Left ventricle myocardium inferior (tissue), 1 donor: ENCODE measurements at regions not wholly inside any gene's neighbourhood (a gene's known extent, or its start where the extent isn't known, plus 50 kb on each side); places are given as distances from the start of the nearest gene placed in this dataset.

ENCODE experiments used
- DNase-seq: peaks from one replicate; pipeline ENCODE4 v3.0.0-alpha.2; 2020
- H3K27ac ChIP-seq: fragments of 200-600 bp; replicated peaks from 2 replicates; pipeline ENCODE4 v1.8.0; 2021
- H3K27me3 ChIP-seq: fragments of 200-600 bp; 2 replicates; pipeline ENCODE4 v1.8.0; 2021; ENCODE audit warnings: low read depth
- H3K36me3 ChIP-seq: fragments of 200-600 bp; 2 replicates; pipeline ENCODE4 v1.8.0; 2021
- H3K4me1 ChIP-seq: fragments of 200-600 bp; 2 replicates; pipeline ENCODE4 v1.8.0; 2021
- H3K4me3 ChIP-seq: fragments of 200-600 bp; 2 replicates; pipeline ENCODE4 v1.8.0; 2021; ENCODE audit warnings: mild to moderate bottlenecking, moderate library complexity
- H3K9me3 ChIP-seq: fragments of 200-600 bp; replicated peaks from 2 replicates; pipeline ENCODE4 v1.8.0; 2021
- intact Hi-C: fragments of 100-400 bp; cut with micrococcal nuclease; formaldehyde crosslinking; loops from one replicate; pipeline ENCODE4 v1.11.0; 2022
- TF ChIP-seq, protein P1 (sequence below): fragments of 200-600 bp; IDR thresholded peaks from 2 replicates; pipeline ENCODE4 v1.8.0; 2021; ENCODE audit warnings: antibody characterized with exemption, mild to moderate bottlenecking, borderline replicate concordance
- donor health status: DM: no; HTN: yes; CAD: no; lungs with severe emphysema.

DNA sequence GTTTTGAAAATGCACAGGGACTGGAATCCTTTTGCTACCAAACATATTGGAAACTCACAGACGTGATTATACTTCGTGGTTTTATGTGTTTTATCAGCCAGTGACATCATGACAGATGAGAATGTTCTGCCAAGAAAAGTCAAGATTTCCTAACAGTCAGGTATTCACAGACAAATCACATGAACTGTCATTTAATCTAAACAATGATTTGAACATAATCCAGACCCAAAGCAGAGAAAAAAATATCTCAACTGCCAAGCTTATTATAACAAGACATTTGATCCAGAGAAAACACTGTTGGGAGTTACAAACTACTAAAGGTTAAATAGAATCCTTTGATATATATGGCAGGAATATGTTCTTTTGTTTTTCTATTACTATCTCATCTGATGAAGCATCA, 635.9 kb upstream of the FRG1 start:
- DNase-seq: no peak
- Histone ChIP-seq H3K27me3 (no peaks in the 10 kb centered on the region), H3K36me3 (no peaks in the 10 kb centered on the region), H3K9me3 (no peaks in the 10 kb centered on the region), H3K4me3 (no peak overlapping the region), H3K27ac (no peak overlapping the region), H3K4me1 (no peaks in the 10 kb centered on the region)
- TF ChIP-seq, protein P1, sequence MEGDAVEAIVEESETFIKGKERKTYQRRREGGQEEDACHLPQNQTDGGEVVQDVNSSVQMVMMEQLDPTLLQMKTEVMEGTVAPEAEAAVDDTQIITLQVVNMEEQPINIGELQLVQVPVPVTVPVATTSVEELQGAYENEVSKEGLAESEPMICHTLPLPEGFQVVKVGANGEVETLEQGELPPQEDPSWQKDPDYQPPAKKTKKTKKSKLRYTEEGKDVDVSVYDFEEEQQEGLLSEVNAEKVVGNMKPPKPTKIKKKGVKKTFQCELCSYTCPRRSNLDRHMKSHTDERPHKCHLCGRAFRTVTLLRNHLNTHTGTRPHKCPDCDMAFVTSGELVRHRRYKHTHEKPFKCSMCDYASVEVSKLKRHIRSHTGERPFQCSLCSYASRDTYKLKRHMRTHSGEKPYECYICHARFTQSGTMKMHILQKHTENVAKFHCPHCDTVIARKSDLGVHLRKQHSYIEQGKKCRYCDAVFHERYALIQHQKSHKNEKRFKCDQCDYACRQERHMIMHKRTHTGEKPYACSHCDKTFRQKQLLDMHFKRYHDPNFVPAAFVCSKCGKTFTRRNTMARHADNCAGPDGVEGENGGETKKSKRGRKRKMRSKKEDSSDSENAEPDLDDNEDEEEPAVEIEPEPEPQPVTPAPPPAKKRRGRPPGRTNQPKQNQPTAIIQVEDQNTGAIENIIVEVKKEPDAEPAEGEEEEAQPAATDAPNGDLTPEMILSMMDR: no peak
- intact Hi-C loops: no loop called here

DNA sequence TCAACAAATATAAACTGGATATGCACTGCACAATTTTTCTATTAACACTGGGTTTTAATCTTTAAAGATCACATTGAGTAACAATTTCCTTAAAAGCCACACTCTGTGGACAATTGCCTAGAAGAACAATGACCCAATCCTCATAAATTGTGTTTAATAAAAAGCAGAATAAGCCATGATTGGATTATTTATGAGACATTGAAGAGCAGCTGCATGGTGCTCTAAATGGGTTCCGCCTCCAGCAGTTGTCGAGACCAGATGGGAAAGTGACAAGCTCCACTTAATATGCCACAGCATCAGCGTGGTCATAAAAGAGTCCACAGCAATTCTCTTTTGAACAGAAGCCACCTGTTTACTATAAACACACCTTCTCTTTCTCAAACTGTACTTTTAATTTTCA, 635.2 kb upstream of the FRG1 start:
- H3K36me3 ChIP-seq: no peaks in the 10 kb centered on the region
- no peaks in the 10 kb centered on the region for H3K27me3 ChIP-seq
- TF ChIP-seq, protein P1: no peak
- DNase-seq: no peak
- intact Hi-C loops: no loop called here
- H3K9me3 ChIP-seq: no peaks in the 10 kb centered on the region
- H3K4me1 ChIP-seq: no peaks in the 10 kb centered on the region
- H3K4me3 ChIP-seq: no peak overlapping the region
- no peak overlapping the region for H3K27ac ChIP-seq

DNA sequence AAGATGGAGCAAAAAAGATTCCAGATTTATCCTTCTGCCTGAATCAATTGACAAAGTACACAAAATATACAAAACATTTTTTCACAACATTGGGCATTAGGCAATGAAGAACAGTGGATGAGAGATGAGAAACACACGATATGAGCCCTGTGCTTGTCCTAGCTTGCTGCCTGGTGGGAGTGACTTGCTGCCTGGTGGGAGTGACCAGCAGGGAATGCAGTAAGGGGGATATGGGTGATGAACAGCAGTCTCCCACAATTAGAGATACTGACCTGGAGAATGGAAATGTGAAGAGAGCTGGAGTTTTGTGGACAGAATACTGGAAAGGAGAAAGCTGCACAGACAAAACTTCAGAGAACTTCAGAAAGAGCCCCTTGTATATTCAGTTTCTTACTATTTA, 629.4 kb upstream of the FRG1 start:
- H3K36me3 ChIP-seq: no peaks in the 10 kb centered on the region
- no peak for DNase-seq
- intact Hi-C loops: no loop called here
- no peak overlapping the region for H3K4me3 ChIP-seq
- H3K27ac ChIP-seq: no peak overlapping the region
- H3K4me1 ChIP-seq: no peaks in the 10 kb centered on the region
- TF ChIP-seq, protein P1: no peak
- H3K27me3 ChIP-seq: no peaks in the 10 kb centered on the region
- H3K9me3 ChIP-seq: no peaks in the 10 kb centered on the region

DNA sequence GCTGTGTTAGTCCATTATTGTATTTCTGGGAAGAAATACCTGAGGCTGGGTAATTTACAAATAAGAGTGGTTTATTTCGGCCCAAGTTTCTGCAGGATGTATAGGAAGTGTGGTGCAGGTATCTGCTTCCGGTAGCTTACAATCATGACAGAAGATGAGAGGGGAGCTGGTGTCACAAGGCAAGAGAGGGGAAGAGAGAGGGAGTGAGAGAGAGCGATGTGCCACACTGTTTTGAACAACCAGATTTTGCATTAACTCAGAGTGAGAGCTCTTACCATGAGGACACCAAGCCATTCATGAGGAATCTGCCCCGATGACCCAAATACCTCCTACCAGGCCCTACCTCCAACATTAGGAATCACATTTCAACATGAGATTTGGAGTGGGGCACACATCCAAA, 627.6 kb upstream of the FRG1 start:
- Histone ChIP-seq H3K4me1 (no peaks in the 10 kb centered on the region), H3K9me3 (no peaks in the 10 kb centered on the region), H3K27ac (no peak overlapping the region), H3K4me3 (no peak overlapping the region), H3K27me3 (no peaks in the 10 kb centered on the region), H3K36me3 (no peaks in the 10 kb centered on the region)
- intact Hi-C loops: no loop called here
- DNase-seq: no peak
- TF ChIP-seq, protein P1: no peak

DNA sequence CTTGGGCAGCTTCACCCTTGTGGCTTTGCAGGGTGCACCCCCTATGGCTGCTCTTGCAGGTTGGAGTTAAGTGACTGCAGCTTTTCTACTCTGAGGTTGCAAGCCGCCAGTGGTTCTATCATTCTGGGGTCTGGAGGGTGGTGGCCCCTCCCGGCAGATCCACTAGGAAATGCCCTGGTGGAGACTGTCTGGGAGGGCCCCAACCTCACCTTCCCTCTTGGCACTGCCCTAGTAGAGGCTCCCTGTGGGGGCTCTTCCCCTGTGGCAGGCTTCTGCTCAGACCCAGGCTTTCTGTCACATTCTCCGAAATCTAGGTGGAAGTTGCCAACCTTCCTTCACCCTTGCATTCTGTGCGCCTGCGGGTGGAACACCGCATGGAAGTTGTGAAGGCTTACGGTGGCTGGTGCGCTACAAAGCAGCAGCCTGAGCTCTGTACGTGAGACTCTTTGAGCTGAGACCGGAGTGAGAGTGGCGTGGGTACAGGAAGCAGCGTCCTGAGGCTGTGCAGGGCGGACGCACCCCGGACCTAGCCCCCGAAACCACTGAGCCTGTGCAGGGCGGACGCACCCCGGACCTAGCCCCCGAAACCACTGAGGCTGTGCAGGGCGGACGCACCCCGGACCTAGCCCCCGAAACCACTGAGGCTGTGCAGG, 626.7 kb upstream of the FRG1 start:
- H3K4me3 ChIP-seq: no peak overlapping the region
- TF ChIP-seq, protein P1: no peak
- no peak overlapping the region for H3K27ac ChIP-seq
- H3K27me3 ChIP-seq: no peaks in the 10 kb centered on the region
- H3K4me1 ChIP-seq: no peaks in the 10 kb centered on the region
- no peak for DNase-seq
- no peaks in the 10 kb centered on the region for H3K36me3 ChIP-seq
- intact Hi-C loops: no loop called here
- H3K9me3 ChIP-seq: peaks cover 9% of the 10 kb centered on the region

DNA sequence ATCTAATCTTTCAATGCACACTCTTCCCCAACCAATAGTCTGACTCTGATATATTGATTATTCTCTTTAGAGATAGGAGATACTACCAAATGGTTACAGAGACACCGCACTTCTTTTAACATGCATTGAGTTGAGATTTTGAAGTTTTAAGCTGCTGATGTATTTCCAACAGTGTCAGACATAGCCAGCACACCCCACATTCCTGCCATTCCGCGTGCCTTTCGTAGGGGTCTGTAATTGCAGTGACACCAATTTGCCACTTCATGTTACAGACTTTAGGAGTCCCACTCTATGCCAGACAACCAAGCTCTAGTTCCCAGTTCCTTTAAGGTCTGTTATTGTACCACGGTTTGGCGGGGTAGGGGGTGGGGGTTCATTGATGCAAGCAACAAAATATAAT, 618.2 kb upstream of the FRG1 start:
- DNase-seq: no peak
- Histone ChIP-seq H3K27me3 (no peaks in the 10 kb centered on the region), H3K4me1 (no peaks in the 10 kb centered on the region), H3K9me3 (peaks cover 20% of the 10 kb centered on the region), H3K36me3 (no peaks in the 10 kb centered on the region), H3K27ac (no peak overlapping the region), H3K4me3 (no peak overlapping the region)
- intact Hi-C loops: no loop called here
- TF ChIP-seq, protein P1: no peak
